OCI-LY7 (cell line): ENCODE measurements at regions not wholly inside any gene's neighbourhood (a gene's known extent, or its start where the extent isn't known, plus 50 kb on each side); places are given as distances from the start of the nearest gene placed in this dataset.

Source experiments
- EZH2phosphoT487 ChIP-seq: fragments of 200-600 bp; sonication (generic); IDR thresholded peaks from 2 replicates; pipeline ENCODE4 v1.6.1; 2018; ENCODE audit warnings: low read depth, borderline replicate concordance, mild to moderate bottlenecking, mixed run types, antibody characterized with exemption, low read length, moderate library complexity, mixed read lengths
- TF ChIP-seq, protein P1 (sequence below): fragments of 200-600 bp; sonication (generic); conservative IDR thresholded peaks from 2 replicates; pipeline ENCODE4 v1.5.1; 2014; ENCODE audit warnings: mild to moderate bottlenecking, antibody characterized with exemption, low read length, moderate library complexity, mixed read lengths

DNA sequence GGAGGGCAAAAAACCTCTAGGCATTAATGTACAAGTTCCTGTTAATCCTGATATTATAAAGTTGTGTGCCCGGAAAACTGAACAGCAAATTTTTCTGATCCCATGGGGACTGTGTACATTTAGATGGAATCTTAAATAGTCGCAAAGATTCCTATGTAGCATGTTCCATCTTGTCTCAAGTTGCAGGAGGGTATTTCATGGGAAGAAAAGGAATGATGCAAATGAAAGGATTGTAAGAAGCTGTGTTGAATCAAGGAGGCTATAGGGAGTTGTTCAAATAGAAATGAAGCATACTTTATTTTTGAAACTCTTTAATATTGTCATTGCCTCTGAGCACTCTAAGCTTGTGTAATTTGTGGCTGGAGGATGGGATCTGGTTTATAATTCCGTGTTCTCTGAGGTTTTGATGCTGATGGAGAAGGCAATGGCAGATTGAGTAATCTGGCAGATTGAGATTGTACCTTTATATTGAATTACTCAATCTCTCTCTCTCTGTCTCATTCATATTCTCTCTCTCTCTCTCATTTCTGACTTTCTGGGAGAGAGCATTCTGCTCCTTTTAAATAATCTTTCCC is 288.5 kb downstream of the OSTF1 start:
- TF ChIP-seq, protein P1, sequence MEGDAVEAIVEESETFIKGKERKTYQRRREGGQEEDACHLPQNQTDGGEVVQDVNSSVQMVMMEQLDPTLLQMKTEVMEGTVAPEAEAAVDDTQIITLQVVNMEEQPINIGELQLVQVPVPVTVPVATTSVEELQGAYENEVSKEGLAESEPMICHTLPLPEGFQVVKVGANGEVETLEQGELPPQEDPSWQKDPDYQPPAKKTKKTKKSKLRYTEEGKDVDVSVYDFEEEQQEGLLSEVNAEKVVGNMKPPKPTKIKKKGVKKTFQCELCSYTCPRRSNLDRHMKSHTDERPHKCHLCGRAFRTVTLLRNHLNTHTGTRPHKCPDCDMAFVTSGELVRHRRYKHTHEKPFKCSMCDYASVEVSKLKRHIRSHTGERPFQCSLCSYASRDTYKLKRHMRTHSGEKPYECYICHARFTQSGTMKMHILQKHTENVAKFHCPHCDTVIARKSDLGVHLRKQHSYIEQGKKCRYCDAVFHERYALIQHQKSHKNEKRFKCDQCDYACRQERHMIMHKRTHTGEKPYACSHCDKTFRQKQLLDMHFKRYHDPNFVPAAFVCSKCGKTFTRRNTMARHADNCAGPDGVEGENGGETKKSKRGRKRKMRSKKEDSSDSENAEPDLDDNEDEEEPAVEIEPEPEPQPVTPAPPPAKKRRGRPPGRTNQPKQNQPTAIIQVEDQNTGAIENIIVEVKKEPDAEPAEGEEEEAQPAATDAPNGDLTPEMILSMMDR, result no peak
- no peak for TF ChIP-seq EZH2phosphoT487
